OCI-LY1 (cell line): ENCODE measurements at regions not wholly inside any gene's neighbourhood (a gene's known extent, or its start where the extent isn't known, plus 50 kb on each side); places are given as distances from the start of the nearest gene placed in this dataset.

Source experiments
- EZH2 ChIP-seq: fragments of 200-600 bp; sonication (generic), shearing (Covaris generic); IDR thresholded peaks from 2 replicates; pipeline ENCODE4 v1.8.0; 2017; ENCODE audit warnings: borderline replicate concordance, mixed run types, mild to moderate bottlenecking, antibody characterized with exemption, low read length, moderate library complexity, mixed read lengths
- TF ChIP-seq, protein P1 (sequence below): fragments of 200-600 bp; sonication (generic), shearing (Covaris generic); IDR thresholded peaks from 2 replicates; pipeline ENCODE4 v1.5.1; 2017; ENCODE audit warnings: mild to moderate bottlenecking, antibody characterized with exemption, low read length, moderate library complexity, mixed read lengths

- TF ChIP-seq, protein P1, sequence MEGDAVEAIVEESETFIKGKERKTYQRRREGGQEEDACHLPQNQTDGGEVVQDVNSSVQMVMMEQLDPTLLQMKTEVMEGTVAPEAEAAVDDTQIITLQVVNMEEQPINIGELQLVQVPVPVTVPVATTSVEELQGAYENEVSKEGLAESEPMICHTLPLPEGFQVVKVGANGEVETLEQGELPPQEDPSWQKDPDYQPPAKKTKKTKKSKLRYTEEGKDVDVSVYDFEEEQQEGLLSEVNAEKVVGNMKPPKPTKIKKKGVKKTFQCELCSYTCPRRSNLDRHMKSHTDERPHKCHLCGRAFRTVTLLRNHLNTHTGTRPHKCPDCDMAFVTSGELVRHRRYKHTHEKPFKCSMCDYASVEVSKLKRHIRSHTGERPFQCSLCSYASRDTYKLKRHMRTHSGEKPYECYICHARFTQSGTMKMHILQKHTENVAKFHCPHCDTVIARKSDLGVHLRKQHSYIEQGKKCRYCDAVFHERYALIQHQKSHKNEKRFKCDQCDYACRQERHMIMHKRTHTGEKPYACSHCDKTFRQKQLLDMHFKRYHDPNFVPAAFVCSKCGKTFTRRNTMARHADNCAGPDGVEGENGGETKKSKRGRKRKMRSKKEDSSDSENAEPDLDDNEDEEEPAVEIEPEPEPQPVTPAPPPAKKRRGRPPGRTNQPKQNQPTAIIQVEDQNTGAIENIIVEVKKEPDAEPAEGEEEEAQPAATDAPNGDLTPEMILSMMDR: no peak
- TF ChIP-seq EZH2: no peak
These were observed 511.3 kb downstream of the SHQ1 start for GRCh38 chr3:72336821-72337479.
